NCI-H1092 treated with DMSO at 0.1 percent for 48 hours (cell line): ENCODE measurements at regions not wholly inside any gene's neighbourhood (a gene's known extent, or its start where the extent isn't known, plus 50 kb on each side); places are given as distances from the start of the nearest gene placed in this dataset.

ENCODE experiments used
- DNase-seq: peaks from one replicate; lab custom pipeline; 2025; lab: John Stamatoyannopoulos, UW

- DNase-seq, result no peak
Observed at GRCh38 chr10:85224366-85224940, 896.1 kb downstream of the CCSER2 start.

GRCh38 chr10:85225311-85225710 is 896.9 kb downstream of the CCSER2 start:
- DNase-seq, result no peak

GRCh38 chr10:85226596-85226995 is 898.2 kb downstream of the CCSER2 start:
- DNase-seq, result no peak

GRCh38 chr10:85228726-85229125 is 900.3 kb downstream of the CCSER2 start:
- no peak for DNase-seq

GRCh38 chr10:85231534-85232270 is 903.3 kb downstream of the CCSER2 start:
- DNase-seq, result no peak

GRCh38 chr10:85235258-85235657 is 906.9 kb downstream of the CCSER2 start:
- DNase-seq, result no peak

- no peak for DNase-seq
Observed at GRCh38 chr10:85238676-85239075, 910.3 kb downstream of the CCSER2 start.

GRCh38 chr10:85250304-85250703 is 921.9 kb downstream of the CCSER2 start:
- no peak for DNase-seq

GRCh38 chr10:85256481-85256880 is 928.1 kb downstream of the CCSER2 start:
- DNase-seq, result no peak

- DNase-seq, result no peak
Observed at GRCh38 chr10:85259908-85260307, 931.5 kb downstream of the CCSER2 start.

GRCh38 chr10:85262992-85263391 is 934.6 kb downstream of the CCSER2 start:
- no peak for DNase-seq

- DNase-seq, result no peak
Observed at GRCh38 chr10:85265121-85265520, 936.7 kb downstream of the CCSER2 start.

- DNase-seq, result no peak
Observed at GRCh38 chr10:85266808-85267207, 938.4 kb downstream of the CCSER2 start.

- no peak for DNase-seq
Observed at GRCh38 chr10:85280014-85280413, 951.6 kb downstream of the CCSER2 start.

- DNase-seq, result no peak
Observed at GRCh38 chr10:85284778-85285770, 956.7 kb downstream of the CCSER2 start.

GRCh38 chr10:85293483-85293882 is 965.1 kb downstream of the CCSER2 start:
- DNase-seq, result no peak

GRCh38 chr10:85311613-85312337 is 983.4 kb downstream of the CCSER2 start:
- no peak for DNase-seq

- DNase-seq, result no peak
Observed at GRCh38 chr10:85315657-85316056, 987.3 kb downstream of the CCSER2 start.

- no peak for DNase-seq
Observed at GRCh38 chr10:85316276-85316675, 987.9 kb downstream of the CCSER2 start.

- DNase-seq, result no peak
Observed at GRCh38 chr10:85317827-85318226, 989.4 kb downstream of the CCSER2 start.

GRCh38 chr10:85318809-85319807 is 990.7 kb downstream of the CCSER2 start:
- DNase-seq, result no peak
